SK-MEL-5 (cell line): ENCODE measurements at regions not wholly inside any gene's neighbourhood (a gene's known extent, or its start where the extent isn't known, plus 50 kb on each side); places are given as distances from the start of the nearest gene placed in this dataset.
"Not testable (repeated sequence)": the region's sequence is repeated elsewhere in the genome, so short reads cannot be mapped to it uniquely, and the experiment has no call there.

Experiments
- DNase-seq: peaks from one replicate; pipeline ENCODE4 v3.0.0-alpha.2; 2016; ENCODE audit warnings: low read depth, low spot score
- in situ Hi-C: cut with HindIII; loops from 2 replicates; pipeline ENCODE4 v1.10.0; 2016; ENCODE audit warnings: low sequenced_read_pairs, high pct_unique_total_duplicates, low pct_unique_long_range_greater_than_20kb

- no peak for DNase-seq
- in situ Hi-C loops = no loop called here
Observed at GRCh38 chr3:95522449-95522848, 1291.9 kb upstream of the EPHA6 start.

- DNase-seq = no peak
- in situ Hi-C loops = no loop called here
Observed at GRCh38 chr3:95539950-95540483, 1274.4 kb upstream of the EPHA6 start.

DNA sequence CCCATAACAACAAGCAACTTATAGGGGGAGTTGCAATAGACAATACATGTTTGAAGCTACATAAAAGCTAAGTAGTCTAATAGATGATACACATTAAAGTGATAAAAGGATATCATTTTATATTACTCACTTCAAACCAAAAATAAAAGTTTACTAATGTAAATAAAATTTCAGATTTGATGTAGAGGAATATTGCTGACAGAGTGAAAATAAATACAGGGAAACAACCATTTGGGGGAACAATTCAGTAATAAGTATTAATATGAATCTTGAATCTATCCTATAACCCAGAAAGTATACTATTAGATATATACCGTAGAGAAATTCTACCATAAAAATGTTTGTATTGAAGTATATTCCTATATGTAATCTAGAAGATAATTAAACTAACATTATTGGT lies 1248.9 kb upstream of the EPHA6 start:
- in situ Hi-C loops = no loop called here
- DNase-seq = no peak

DNA sequence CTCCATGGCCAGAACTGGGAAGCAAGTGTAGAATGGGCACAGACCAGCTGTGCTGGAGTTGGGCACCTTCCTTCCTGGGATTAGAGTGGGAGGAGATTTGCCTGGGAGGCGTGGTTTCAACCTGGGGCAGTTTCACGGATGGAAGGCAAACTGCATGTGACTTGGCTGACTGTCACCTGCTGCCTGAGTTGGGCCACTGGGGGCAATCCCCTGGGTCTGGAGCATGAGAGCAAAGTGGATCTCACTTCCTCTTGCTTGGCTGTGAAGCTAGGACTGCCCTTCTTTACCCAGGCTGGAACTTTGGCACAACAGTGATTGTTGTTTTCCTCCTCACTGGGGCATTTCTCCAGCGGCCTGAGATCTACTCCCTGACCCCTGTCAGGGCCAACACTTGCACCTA lies 1247.0 kb upstream of the EPHA6 start:
- DNase-seq = peak; percentile 5
- in situ Hi-C loops = no loop called here

DNA sequence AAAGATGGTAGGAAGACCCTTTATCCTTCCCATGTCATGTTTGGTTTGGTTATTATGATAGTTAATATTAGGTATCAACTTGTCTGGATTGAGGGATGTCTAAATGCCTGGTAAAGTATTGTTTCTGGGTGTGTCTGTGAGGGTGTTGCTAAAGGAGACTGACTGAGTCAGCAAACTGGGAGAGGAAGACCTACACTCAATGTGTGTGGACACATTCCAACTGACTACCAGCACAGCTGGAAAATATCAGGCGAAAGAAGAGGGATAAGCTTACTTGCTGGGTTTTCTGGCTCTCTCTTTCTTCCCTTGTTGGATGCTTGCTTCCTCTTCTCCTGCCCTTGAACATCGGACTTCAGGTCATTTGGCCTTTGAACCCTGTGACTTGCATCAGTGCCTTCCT lies 1227.6 kb upstream of the EPHA6 start:
- DNase-seq = no peak
- in situ Hi-C loops = no loop called here

GRCh38 chr3:95587641-95588040 lies 1226.8 kb upstream of the EPHA6 start:
- DNase-seq, in situ Hi-C loops: not testable (repeated sequence)

GRCh38 chr3:95588473-95588872 lies 1225.9 kb upstream of the EPHA6 start:
- no peak for DNase-seq
- in situ Hi-C loops = no loop called here

DNA sequence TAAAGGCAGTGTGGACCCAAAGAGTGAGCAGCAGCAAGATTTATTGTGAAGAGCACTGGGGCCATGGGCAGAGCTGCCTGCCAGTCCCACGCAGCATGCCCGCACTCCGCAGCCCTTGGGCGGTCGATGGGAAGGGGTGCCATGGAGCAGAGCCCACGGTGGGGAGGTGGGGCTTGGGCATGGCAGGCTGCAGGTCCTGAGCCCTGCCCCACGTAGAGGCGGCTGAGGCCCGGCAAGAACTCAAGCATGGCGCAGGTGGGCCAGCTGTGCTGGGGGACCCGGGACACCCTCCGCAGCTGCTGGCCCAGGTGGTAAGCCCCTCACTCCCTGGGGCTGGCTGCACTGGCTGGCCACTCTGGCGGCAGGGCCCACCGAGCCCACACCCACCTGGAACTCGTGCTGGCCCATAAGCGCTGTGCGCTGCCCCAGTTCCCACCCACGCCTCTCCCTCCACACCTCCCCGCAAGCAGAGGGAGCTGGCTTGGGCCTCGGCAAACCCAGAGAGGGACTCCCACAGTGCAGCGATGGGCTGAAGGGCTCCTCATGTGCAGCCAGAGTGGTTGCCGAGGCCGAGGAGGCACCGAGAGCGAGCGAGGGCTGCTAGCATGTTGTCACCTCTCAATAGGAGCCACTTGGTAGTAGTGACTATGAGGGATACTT lies 1218.8 kb upstream of the EPHA6 start:
- DNase-seq = no peak
- in situ Hi-C loops = no loop called here

DNA sequence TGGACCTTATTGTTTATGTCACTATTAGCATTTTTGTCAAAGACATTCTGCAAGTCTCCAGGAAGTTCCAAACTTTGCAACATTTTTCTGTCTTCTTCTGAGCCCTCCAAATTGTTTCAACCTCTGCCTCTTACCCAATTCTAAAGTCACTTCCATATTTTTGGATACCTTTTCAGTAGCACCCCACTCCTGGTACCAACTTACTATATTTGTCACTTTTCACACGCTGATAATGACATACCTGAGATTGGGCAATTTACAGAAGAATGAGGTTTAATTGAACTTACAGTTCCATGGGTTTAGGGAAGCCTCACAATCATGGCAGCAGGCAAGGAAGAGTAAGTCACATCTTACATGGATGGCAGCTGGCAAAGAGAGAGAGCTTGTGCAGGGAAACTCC lies 1206.5 kb upstream of the EPHA6 start:
- DNase-seq = no peak
- in situ Hi-C loops = no loop called here

- no peak for DNase-seq
- in situ Hi-C loops = no loop called here
Observed at GRCh38 chr3:95609411-95609810, 1205.0 kb upstream of the EPHA6 start.

- in situ Hi-C loops = no loop called here
- DNase-seq = no peak
Observed at GRCh38 chr3:95612611-95613010, 1201.8 kb upstream of the EPHA6 start.

DNA sequence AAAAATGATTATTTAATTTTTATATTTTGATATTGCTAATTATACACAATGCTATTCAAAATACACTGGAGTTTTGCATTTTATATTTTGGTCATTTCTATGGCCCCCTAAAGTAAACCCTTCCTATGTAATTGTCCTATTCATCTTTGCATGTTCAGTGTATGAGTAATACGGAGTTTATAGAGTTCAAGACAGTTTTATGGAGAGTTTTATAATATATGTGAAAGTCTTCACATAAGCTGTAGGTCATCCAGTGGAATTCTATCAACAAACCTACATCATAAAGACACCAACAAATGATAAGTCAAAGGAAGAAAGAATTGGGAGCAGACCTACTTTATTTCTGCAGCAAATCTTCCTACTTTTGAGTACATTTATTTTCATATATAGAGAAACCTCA lies 1200.4 kb upstream of the EPHA6 start:
- in situ Hi-C loops = no loop called here
- DNase-seq = no peak

DNA sequence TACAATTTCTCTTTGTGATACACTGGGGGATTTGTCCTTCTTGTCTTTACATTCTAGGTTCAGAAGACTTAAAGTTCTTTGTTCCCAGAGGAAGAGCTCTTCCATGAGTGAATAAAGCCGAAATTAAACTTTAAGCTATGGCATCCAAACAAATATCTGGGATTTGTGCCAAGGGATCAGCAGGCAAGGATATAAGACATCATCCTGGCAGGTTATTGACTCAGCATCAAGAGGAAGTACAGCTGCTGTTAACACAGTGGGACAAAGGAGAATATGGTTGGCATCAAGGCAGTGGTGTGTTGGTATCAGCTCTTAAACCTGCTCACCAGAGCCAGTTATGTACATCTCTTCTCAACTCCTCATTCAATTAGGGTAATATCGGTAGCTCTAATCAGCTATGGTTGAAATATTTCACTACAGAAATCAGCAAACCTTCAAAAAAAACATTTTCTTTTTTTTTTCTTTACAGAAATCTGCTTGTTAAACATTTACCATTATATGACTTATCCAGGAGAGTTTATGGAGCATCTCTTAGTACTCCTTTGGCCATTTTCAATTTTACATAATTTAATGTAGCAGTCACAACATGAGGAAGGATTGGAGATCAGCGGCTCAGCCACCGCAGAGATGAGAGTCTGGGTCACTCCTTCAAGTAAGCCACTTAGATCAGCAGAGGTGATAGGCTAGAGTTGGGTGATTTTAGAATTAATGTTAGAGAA lies 1198.6 kb upstream of the EPHA6 start:
- in situ Hi-C loops = no loop called here
- peak; percentile 47 for DNase-seq

- no peak for DNase-seq
- in situ Hi-C loops = no loop called here
Observed at GRCh38 chr3:95626107-95626506, 1188.3 kb upstream of the EPHA6 start.

GRCh38 chr3:95627293-95627692 lies 1187.1 kb upstream of the EPHA6 start:
- no peak for DNase-seq
- in situ Hi-C loops = no loop called here

- in situ Hi-C loops = no loop called here
- no peak for DNase-seq
Observed at GRCh38 chr3:95627697-95628096, 1186.7 kb upstream of the EPHA6 start.

- no peak for DNase-seq
- in situ Hi-C loops = no loop called here
Observed at GRCh38 chr3:95629802-95630201, 1184.6 kb upstream of the EPHA6 start.

GRCh38 chr3:95645291-95645690 lies 1169.1 kb upstream of the EPHA6 start:
- in situ Hi-C loops = no loop called here
- DNase-seq = no peak
